Thymus (tissue), 11 donors: ENCODE measurements at regions not wholly inside any gene's neighbourhood (a gene's known extent, or its start where the extent isn't known, plus 50 kb on each side); places are given as distances from the start of the nearest gene placed in this dataset.

Source experiments
- DNase-seq, 9 donors: peaks; one replicate each; pipeline ENCODE4 v3.0.0-alpha.2; 2013; ENCODE audit warnings: low spot score in 9 of 9, low read depth in 6 of 9, missing footprints in 1 of 9
- H3K27ac ChIP-seq, 2 donors: one replicate each; pipeline ENCODE4 v1.5.1; 2013; ENCODE audit warnings: control low read depth in 1 of 2, low read depth in 1 of 2, low read length in 1 of 2, mild to moderate bottlenecking in 1 of 2, moderate library complexity in 1 of 2
- H3K27me3 ChIP-seq, 2 donors: one replicate each; pipeline ENCODE4 v1.5.1; 2013; ENCODE audit warnings: low read length in 1 of 2; ENCODE audit not compliant: control insufficient read depth in 2 of 2, insufficient read depth in 1 of 2
- H3K36me3 ChIP-seq, 2 donors: one replicate each; pipeline ENCODE4 v1.5.1; 2013; ENCODE audit warnings: low read length in 1 of 2, mild to moderate bottlenecking in 1 of 2, moderate library complexity in 1 of 2; ENCODE audit not compliant: control insufficient read depth in 2 of 2, insufficient read depth in 2 of 2
- H3K4me1 ChIP-seq, 2 donors: one replicate each; pipeline ENCODE4 v1.5.1; 2013; ENCODE audit warnings: low read length in 2 of 2; ENCODE audit not compliant: control insufficient read depth in 2 of 2, insufficient read depth in 2 of 2
- H3K4me3 ChIP-seq, 2 donors: one replicate each; pipeline ENCODE4 v1.5.1; 2013; ENCODE audit warnings: low read length in 2 of 2, control low read depth in 1 of 2, mild to moderate bottlenecking in 1 of 2
- H3K9me3 ChIP-seq, 2 donors: one replicate each; pipeline ENCODE4 v1.5.1; 2013; ENCODE audit warnings: low read length in 1 of 2, mild to moderate bottlenecking in 1 of 2; ENCODE audit not compliant: control insufficient read depth in 2 of 2, insufficient read depth in 1 of 2
- WGBS: extraction: QIAGEN DNeasy Blood & Tissue Kit; methylation state at CpG from one replicate; pipeline ENCODE4 v1.1.7; 2013; 5-methylcytosine and 5-hydroxymethylcytosine counted together
- donor health status: healthy.

GRCh38 chr3:40997711-40998519 lies 201.4 kb upstream of the CTNNB1 start:
- Histone ChIP-seq H3K36me3 (no peaks in the 10 kb centered on the region), H3K4me3 (no peak overlapping the region), H3K27ac (no peak overlapping the region), H3K9me3 (no peaks in the 10 kb centered on the region), H3K4me1 (no peaks in the 10 kb centered on the region), H3K27me3 (no peaks in the 10 kb centered on the region)
- DNase-seq = no peak
- 91% methylated on average over 15 of the region's 15 CpGs for WGBS

- Histone ChIP-seq H3K4me3 (no peak overlapping the region), H3K9me3 (no peaks in the 10 kb centered on the region), H3K4me1 (no peaks in the 10 kb centered on the region), H3K27me3 (no peaks in the 10 kb centered on the region), H3K27ac (no peak overlapping the region), H3K36me3 (no peaks in the 10 kb centered on the region)
- no peak for DNase-seq
- WGBS = 85% methylated on average over 2 of the region's 2 CpGs
Observed at GRCh38 chr3:40999682-41000081, 199.6 kb upstream of the CTNNB1 start.

- Histone ChIP-seq H3K4me3 (no peak overlapping the region), H3K36me3 (no peaks in the 10 kb centered on the region), H3K4me1 (no peaks in the 10 kb centered on the region), H3K27ac (no peak overlapping the region), H3K9me3 (no peaks in the 10 kb centered on the region), H3K27me3 (no peaks in the 10 kb centered on the region)
- no peak for DNase-seq
- WGBS = 87% methylated on average over 6 of the region's 6 CpGs
Observed at GRCh38 chr3:41000471-41000870, 198.8 kb upstream of the CTNNB1 start.

GRCh38 chr3:41001556-41001955 lies 197.7 kb upstream of the CTNNB1 start:
- Histone ChIP-seq H3K9me3 (no peaks in the 10 kb centered on the region), H3K4me3 (no peak overlapping the region), H3K4me1 (no peaks in the 10 kb centered on the region), H3K27ac (no peak overlapping the region), H3K36me3 (no peaks in the 10 kb centered on the region), H3K27me3 (no peaks in the 10 kb centered on the region)
- WGBS = 86% methylated on average over 1 of the region's 1 CpG
- DNase-seq = peak in 1 of 9 donors; percentile 11

- H3K36me3 ChIP-seq = no peaks in the 10 kb centered on the region
- WGBS = 70% methylated on average over 4 of the region's 4 CpGs
Observed at GRCh38 chr3:41002104-41002503, 197.2 kb upstream of the CTNNB1 start.

GRCh38 chr3:41007399-41007798 lies 191.9 kb upstream of the CTNNB1 start:
- no peaks in the 10 kb centered on the region for H3K4me1 ChIP-seq
- no peaks in the 10 kb centered on the region for H3K36me3 ChIP-seq
- no peak overlapping the region for H3K27ac ChIP-seq
- H3K4me3 ChIP-seq = no peak overlapping the region
- H3K27me3 ChIP-seq = no peaks in the 10 kb centered on the region
- H3K9me3 ChIP-seq = peaks cover 0 to 5% of the 10 kb centered on the region in 2 donors
- DNase-seq = no peak

More at GRCh38 chr3:41002104-41002503, 197.2 kb upstream of the CTNNB1 start:
- Histone ChIP-seq H3K27ac (no peak overlapping the region), H3K4me3 (no peak overlapping the region), H3K4me1 (no peaks in the 10 kb centered on the region), H3K9me3 (no peaks in the 10 kb centered on the region), H3K27me3 (no peaks in the 10 kb centered on the region)
- DNase-seq = peak in 2 of 9 donors; percentile 7 to 12

- no peak for DNase-seq
- WGBS = 94% methylated on average over 2 of the region's 2 CpGs
- Histone ChIP-seq H3K36me3 (no peaks in the 10 kb centered on the region), H3K4me1 (no peaks in the 10 kb centered on the region), H3K27me3 (no peaks in the 10 kb centered on the region), H3K27ac (no peak overlapping the region), H3K9me3 (peaks cover 0 to 5% of the 10 kb centered on the region in 2 donors), H3K4me3 (no peak overlapping the region)
Observed at GRCh38 chr3:41011854-41012253, 187.5 kb upstream of the CTNNB1 start.

GRCh38 chr3:41018855-41019254 lies 180.4 kb upstream of the CTNNB1 start:
- Histone ChIP-seq H3K4me3 (no peak overlapping the region), H3K27me3 (no peaks in the 10 kb centered on the region), H3K4me1 (no peaks in the 10 kb centered on the region), H3K27ac (no peak overlapping the region), H3K36me3 (no peaks in the 10 kb centered on the region), H3K9me3 (no peaks in the 10 kb centered on the region)
- no peak for DNase-seq
- WGBS = 94% methylated on average over 2 of the region's 2 CpGs

GRCh38 chr3:41024031-41024836 lies 175.1 kb upstream of the CTNNB1 start:
- H3K27me3 ChIP-seq = no peaks in the 10 kb centered on the region
- H3K4me1 ChIP-seq = no peaks in the 10 kb centered on the region
- no peak overlapping the region for H3K4me3 ChIP-seq
- no peak for DNase-seq
- H3K9me3 ChIP-seq = no peaks in the 10 kb centered on the region
- WGBS = 66% methylated on average over 5 of the region's 5 CpGs
- no peak overlapping the region for H3K27ac ChIP-seq
- H3K36me3 ChIP-seq = no peaks in the 10 kb centered on the region
